ENCODE measurements at regions not wholly inside any gene's neighbourhood (a gene's known extent, or its start where the extent isn't known, plus 50 kb on each side); places are given as distances from the start of the nearest gene placed in this dataset.

DNA sequence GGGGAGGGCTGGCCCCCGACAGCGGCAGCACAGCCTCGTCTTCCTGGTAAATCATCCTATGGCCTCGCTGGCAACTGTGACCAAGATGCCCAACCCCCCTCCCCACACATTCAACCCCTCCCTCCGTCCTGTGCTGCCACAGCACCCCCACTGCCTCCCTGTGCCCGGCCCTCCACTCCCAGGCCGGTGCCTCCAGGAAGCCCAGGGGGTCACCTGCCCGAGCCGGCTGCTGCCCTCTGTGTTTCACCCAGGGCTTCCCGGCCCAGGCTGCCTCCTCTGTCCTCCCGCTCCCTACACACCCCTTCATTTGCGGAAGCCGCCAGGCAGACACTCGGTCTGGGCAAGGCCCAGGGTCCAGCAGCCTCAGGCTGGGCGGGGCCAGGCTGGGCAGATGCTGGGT lies 188.6 kb downstream of the RBFOX3 start:
- TF ChIP-seq, protein P1, sequence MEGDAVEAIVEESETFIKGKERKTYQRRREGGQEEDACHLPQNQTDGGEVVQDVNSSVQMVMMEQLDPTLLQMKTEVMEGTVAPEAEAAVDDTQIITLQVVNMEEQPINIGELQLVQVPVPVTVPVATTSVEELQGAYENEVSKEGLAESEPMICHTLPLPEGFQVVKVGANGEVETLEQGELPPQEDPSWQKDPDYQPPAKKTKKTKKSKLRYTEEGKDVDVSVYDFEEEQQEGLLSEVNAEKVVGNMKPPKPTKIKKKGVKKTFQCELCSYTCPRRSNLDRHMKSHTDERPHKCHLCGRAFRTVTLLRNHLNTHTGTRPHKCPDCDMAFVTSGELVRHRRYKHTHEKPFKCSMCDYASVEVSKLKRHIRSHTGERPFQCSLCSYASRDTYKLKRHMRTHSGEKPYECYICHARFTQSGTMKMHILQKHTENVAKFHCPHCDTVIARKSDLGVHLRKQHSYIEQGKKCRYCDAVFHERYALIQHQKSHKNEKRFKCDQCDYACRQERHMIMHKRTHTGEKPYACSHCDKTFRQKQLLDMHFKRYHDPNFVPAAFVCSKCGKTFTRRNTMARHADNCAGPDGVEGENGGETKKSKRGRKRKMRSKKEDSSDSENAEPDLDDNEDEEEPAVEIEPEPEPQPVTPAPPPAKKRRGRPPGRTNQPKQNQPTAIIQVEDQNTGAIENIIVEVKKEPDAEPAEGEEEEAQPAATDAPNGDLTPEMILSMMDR (conservative IDR thresholded peaks at IDR 0.05; ENCODE audit: low read depth, low read length), result no peak
- DNase-seq (ENCODE audit: low read depth), result no peak
- no peak overlapping the region for H3K4me3 ChIP-seq (ENCODE audit: low read depth, low read length)

DNA sequence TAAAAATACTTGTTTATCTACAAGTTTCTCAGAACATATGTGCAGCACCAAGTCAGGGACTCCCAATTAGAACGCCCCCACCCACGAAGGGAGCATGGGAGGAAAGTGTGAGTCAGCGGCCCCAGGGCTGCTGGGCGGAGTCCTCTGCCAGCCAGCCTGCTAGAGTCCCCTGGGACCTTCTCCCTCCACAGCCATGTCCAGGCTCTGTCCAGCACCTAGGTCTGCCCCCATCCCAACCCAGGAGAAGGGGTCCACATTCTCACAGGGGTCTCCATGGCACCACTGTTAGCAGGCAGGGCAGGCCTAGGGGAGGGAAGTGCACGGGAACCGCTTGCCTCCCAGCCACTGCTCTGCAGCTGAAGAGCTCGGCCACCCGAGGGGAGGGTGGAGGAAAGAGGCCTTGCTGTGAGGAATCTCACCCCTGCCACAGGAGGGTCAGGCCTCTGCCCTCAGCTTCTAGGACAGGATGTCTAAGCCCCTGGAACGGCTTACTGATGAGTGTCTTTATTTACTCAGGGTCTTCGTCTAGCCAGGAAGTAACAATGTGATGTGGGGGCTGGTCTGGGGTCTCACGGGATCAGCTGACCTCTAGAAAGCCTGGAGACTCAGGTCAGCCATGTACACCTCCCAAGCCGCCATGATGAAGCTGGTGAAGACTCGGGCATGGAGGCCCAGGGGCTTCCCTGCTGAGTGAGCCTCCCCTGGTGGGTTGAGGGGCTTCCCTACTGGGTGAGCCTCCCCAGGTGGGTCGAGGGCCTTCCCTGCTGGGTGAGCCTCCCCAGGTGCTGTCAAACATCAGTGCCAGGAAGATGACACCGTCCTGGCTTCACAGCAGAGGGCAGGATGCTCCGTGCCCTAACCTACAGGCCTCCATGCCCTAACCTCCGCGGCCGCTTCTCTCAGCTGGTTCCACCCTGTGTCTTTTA lies 190.3 kb downstream of the RBFOX3 start:
- TF ChIP-seq, protein P1 (conservative IDR thresholded peaks at IDR 0.05; ENCODE audit: low read depth, low read length), result no peak

DNA sequence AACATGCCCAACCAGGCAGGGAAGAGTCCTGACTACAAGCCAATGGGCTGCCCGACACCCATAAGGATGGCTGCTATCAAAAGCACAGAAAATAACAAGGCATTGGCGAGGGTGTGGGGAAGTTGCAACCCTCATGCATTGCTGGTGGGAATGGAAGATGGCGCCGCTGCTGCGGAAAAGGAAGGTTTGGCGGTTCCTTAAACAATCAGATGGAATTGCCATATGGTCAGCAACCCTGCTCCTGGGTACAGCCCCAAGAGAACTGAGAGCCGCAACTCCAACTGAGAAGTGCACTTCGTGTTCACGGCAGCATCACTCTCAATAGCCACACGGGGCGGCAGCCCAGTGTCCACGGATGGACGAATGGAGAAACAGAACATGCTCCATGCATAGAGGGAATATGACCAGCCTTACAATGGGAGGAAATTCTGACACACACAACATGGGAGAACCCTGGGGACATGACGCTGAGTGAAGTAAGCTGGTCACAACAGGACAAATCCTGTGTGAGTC lies 193.3 kb downstream of the RBFOX3 start:
- TF ChIP-seq, protein P1 (conservative IDR thresholded peaks at IDR 0.05; ENCODE audit: low read depth, low read length), result no peak
- no peak for DNase-seq (ENCODE audit: low read depth)
- no peak overlapping the region for H3K4me3 ChIP-seq (ENCODE audit: low read depth, low read length)

More for the DNA sequence above, 190.3 kb downstream of the RBFOX3 start:
- DNase-seq (ENCODE audit: low read depth), result no peak
- no peak overlapping the region for H3K4me3 ChIP-seq (ENCODE audit: low read depth, low read length)

DNA sequence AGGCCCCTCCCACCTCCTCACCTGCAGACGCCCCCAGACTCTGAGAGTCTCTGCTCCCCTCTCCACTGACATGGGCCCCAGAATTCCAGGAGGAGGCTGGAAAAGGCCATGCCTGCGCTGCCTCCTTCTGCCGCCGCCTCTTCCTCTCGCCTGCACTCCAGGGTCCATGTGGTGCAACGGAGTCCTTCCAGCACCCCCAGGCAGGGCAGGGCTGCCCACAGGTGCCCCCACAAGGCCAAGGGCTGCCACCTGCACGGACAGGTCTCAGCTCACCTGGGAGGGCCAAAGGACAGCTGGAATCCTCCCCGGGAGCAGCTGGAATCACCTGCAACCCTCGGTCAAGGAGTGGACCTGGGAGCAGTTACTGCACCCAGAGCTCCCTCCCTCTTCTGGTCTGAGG lies 194.9 kb downstream of the RBFOX3 start:
- H3K4me3 ChIP-seq (ENCODE audit: low read depth, low read length), result no peak overlapping the region
- DNase-seq (ENCODE audit: low read depth), result no peak
- TF ChIP-seq, protein P1 (conservative IDR thresholded peaks at IDR 0.05; ENCODE audit: low read depth, low read length), result no peak

DNA sequence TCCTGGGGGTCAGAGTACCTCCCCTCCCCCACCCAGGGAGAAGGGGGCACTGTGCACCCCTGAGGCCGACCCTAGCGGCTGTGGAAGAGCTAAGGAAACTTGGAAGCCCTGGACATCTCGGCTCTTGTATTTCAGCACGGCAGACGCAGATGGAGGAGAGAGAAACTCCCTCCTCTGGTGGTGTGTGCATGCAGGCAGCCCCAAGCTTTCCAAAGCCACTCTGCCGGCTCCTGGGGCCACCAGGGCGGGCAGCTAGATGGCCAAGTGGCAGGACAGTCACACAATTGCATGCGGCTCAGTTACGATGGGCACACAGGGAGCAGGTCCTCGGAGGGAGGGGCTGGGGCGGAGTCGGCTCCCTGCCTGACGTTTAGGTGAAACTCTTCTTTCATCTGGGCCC lies 195.5 kb downstream of the RBFOX3 start:
- no peak for DNase-seq (ENCODE audit: low read depth)
- no peak overlapping the region for H3K4me3 ChIP-seq (ENCODE audit: low read depth, low read length)
- TF ChIP-seq, protein P1 (conservative IDR thresholded peaks at IDR 0.05; ENCODE audit: low read depth, low read length), result no peak

DNA sequence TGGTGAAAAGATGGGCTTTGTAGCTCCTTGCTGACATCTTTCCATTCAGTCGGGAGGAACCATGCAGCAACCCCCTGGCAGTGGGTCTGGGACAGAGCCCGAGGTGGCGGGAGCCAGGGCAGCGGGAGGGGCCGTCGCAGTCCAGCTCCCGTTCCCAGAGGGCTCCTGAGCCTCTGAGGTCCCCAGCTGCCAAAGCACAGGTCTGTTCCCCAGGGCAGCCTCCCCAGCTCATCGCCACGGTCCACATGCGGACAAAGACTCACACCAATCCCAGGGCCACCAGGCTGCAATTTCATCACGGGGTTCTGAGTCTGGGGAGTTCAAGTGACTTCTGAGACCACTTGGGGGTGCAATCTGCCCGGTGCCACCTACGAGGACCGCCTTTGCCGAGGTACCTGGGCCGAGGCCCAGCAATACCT lies 196.0 kb downstream of the RBFOX3 start:
- TF ChIP-seq, protein P1 (conservative IDR thresholded peaks at IDR 0.05; ENCODE audit: low read depth, low read length), result no peak
- H3K4me3 ChIP-seq (ENCODE audit: low read depth, low read length), result no peak overlapping the region
- DNase-seq (ENCODE audit: low read depth), result no peak

Measured in epithelial cell of proximal tubule (primary cell).